ENCODE measurements at regions not wholly inside any gene's neighbourhood (a gene's known extent, or its start where the extent isn't known, plus 50 kb on each side); places are given as distances from the start of the nearest gene placed in this dataset.

DNA sequence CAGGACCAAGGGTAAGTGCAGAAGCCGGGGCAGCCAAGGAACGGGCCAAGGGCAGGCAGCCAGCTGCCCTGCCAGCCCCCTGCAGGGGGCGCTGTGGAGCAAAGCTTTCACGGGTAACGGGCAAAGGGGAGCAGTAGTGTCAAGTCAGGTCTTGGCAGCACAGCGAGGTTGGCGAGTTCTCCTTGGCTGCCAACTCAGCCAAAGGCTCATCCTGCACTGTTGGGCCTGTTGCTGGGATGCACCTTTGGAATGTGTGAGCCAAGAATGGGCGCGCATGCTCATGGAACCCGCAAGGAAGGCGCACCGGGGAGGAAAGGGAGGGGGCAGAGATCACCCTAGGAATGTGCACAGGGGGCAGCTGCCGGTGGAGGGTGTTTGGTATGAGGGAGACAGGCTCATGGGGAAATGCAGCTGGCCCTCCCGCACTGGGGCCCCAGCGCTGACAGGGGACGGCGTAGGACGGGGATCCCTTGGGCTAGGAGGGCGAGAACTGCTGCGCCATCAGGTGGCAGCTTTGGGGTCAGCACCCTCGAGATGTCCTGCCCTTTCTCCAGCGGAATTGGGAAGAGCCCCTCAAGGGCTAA lies 138.0 kb downstream of the ASCL4 start:
- Histone ChIP-seq H3K79me2 (ENCODE audit: low read length) (no peaks in the 10 kb centered on the region), H4K20me1 (ENCODE audit: insufficient read depth, low read length) (no peaks in the 10 kb centered on the region), H3K27me3 (ENCODE audit: low read depth, low read length) (peaks cover 24% of the 10 kb centered on the region), H3K4me2 (ENCODE audit: low read length) (peak overlapping the region; percentile 76), H3K4me3 (ENCODE audit: low read length) (peak overlapping the region; percentile 77), H3K9ac (ENCODE audit: low read length) (peak overlapping the region; percentile 50), H2AFZ (ENCODE audit: low read depth, low read length) (peak overlapping the region; percentile 85), H3K27ac (ENCODE audit: low read length) (no peak overlapping the region), H3K36me3 (replicated peaks; ENCODE audit: low read depth, low read length) (no peaks in the 10 kb centered on the region), H3K9me3 (ENCODE audit: insufficient read depth, low read length) (no peaks in the 10 kb centered on the region), H3K4me1 (ENCODE audit: low read length) (no peaks in the 10 kb centered on the region)
- no peak for TF ChIP-seq EZH2phosphoT487 (IDR thresholded peaks at IDR 0.05; ENCODE audit: low read depth)
- TF ChIP-seq, protein P1, sequence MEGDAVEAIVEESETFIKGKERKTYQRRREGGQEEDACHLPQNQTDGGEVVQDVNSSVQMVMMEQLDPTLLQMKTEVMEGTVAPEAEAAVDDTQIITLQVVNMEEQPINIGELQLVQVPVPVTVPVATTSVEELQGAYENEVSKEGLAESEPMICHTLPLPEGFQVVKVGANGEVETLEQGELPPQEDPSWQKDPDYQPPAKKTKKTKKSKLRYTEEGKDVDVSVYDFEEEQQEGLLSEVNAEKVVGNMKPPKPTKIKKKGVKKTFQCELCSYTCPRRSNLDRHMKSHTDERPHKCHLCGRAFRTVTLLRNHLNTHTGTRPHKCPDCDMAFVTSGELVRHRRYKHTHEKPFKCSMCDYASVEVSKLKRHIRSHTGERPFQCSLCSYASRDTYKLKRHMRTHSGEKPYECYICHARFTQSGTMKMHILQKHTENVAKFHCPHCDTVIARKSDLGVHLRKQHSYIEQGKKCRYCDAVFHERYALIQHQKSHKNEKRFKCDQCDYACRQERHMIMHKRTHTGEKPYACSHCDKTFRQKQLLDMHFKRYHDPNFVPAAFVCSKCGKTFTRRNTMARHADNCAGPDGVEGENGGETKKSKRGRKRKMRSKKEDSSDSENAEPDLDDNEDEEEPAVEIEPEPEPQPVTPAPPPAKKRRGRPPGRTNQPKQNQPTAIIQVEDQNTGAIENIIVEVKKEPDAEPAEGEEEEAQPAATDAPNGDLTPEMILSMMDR (IDR thresholded peaks at IDR 0.05; ENCODE audit: low read depth, low read length), result peak; percentile 85

DNA sequence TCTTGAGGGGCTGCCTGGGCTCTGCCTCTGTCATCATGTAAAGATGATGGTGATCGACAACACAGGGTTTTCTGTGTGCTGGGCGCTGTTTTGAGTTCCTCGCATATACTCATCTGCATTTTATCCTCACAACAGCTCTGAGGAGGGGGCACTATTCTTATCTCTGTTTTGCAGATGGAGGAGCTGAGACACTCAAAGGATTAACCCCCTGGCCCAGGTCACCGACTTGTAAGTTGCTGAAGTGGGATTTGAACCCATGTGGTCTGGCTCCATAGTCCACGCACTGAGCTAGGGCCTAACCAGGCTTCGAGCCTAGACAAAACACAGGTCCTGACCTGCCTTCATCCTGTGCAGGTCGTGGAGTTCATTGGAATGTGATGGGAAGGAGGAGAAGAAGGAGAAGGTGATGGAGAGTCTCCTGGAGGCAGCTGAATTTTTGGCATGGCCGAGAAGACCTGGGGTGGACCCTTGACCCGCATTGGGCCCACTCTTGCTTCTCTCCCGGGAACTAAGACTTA lies 140.0 kb downstream of the ASCL4 start:
- no peaks in the 10 kb centered on the region for H3K9me3 ChIP-seq (ENCODE audit: insufficient read depth, low read length)
- no peak overlapping the region for H2AFZ ChIP-seq (ENCODE audit: low read depth, low read length)
- H3K36me3 ChIP-seq (replicated peaks; ENCODE audit: low read depth, low read length), result no peaks in the 10 kb centered on the region
- TF ChIP-seq EZH2phosphoT487 (IDR thresholded peaks at IDR 0.05; ENCODE audit: low read depth), result no peak
- H3K79me2 ChIP-seq (ENCODE audit: low read length), result no peaks in the 10 kb centered on the region
- no peak overlapping the region for H3K4me3 ChIP-seq (ENCODE audit: low read length)
- H3K4me2 ChIP-seq (ENCODE audit: low read length), result no peak overlapping the region
- no peak overlapping the region for H3K9ac ChIP-seq (ENCODE audit: low read length)
- no peaks in the 10 kb centered on the region for H4K20me1 ChIP-seq (ENCODE audit: insufficient read depth, low read length)
- peaks cover 18% of the 10 kb centered on the region for H3K27me3 ChIP-seq (ENCODE audit: low read depth, low read length)
- no peak overlapping the region for H3K27ac ChIP-seq (ENCODE audit: low read length)
- H3K4me1 ChIP-seq (ENCODE audit: low read length), result no peaks in the 10 kb centered on the region

DNA sequence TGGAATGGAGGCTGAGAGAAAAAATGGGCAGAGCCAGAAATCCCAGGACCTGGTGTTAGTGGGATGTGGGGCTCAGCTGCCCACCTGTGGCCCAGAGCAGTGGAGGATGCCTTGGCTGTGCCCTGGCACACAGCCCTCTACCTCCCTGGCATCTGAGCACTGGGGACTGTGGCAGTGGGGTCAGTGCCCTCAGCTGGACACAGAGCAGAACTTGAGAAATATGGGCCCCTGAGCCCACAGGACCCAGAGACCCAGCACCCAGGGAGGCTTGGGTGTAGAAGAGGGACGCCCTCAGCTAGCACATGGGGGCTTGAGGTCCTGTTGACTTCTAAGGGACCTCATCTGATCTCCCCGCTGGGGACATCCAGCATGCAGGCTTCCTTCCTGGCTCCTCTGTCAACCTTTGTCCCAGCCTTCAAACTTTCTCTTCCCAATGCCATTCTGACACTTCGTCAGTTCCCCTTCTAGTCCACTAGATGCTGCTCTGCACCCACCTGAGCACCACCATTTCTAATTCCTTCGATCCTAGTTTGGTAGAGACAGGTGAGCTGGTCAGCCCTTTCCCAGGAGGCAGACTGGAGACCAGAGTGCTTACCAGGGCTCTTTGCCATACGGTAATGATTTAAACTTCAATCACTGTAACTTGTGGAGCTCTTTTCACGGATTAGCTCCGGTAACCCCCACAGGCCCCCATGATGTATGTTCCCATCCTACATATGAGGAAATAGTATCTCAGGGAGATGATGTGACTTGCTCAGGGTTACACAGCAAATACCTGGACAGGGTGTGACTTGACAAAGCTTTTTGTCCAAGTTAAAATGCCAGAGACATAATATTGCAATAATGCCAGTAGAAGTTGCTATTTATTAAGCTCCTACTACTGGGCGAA lies 143.7 kb downstream of the ASCL4 start:
- Histone ChIP-seq H4K20me1 (ENCODE audit: insufficient read depth, low read length) (no peaks in the 10 kb centered on the region), H3K27ac (ENCODE audit: low read length) (no peak overlapping the region), H3K9ac (ENCODE audit: low read length) (no peak overlapping the region), H3K9me3 (ENCODE audit: insufficient read depth, low read length) (no peaks in the 10 kb centered on the region), H3K4me1 (ENCODE audit: low read length) (no peaks in the 10 kb centered on the region), H2AFZ (ENCODE audit: low read depth, low read length) (no peak overlapping the region), H3K4me3 (ENCODE audit: low read length) (no peak overlapping the region), H3K27me3 (ENCODE audit: low read depth, low read length) (peaks cover 31% of the 10 kb centered on the region), H3K4me2 (ENCODE audit: low read length) (peak overlapping the region; percentile 37), H3K36me3 (replicated peaks; ENCODE audit: low read depth, low read length) (no peaks in the 10 kb centered on the region), H3K79me2 (ENCODE audit: low read length) (no peaks in the 10 kb centered on the region)
- TF ChIP-seq, protein P1 (IDR thresholded peaks at IDR 0.05; ENCODE audit: low read depth, low read length), result peak; percentile 71
- TF ChIP-seq EZH2phosphoT487 (IDR thresholded peaks at IDR 0.05; ENCODE audit: low read depth), result no peak

GRCh38 chr12:107921062-107921461 lies 146.6 kb downstream of the ASCL4 start:
- Histone ChIP-seq H4K20me1 (ENCODE audit: insufficient read depth, low read length) (no peaks in the 10 kb centered on the region), H3K4me1 (ENCODE audit: low read length) (no peaks in the 10 kb centered on the region), H3K27ac (ENCODE audit: low read length) (no peak overlapping the region), H3K9ac (ENCODE audit: low read length) (no peak overlapping the region), H3K4me2 (ENCODE audit: low read length) (no peak overlapping the region), H3K79me2 (ENCODE audit: low read length) (no peaks in the 10 kb centered on the region), H3K9me3 (ENCODE audit: insufficient read depth, low read length) (no peaks in the 10 kb centered on the region), H3K4me3 (ENCODE audit: low read length) (no peak overlapping the region), H2AFZ (ENCODE audit: low read depth, low read length) (no peak overlapping the region), H3K36me3 (replicated peaks; ENCODE audit: low read depth, low read length) (no peaks in the 10 kb centered on the region), H3K27me3 (ENCODE audit: low read depth, low read length) (peaks cover 32% of the 10 kb centered on the region)
- TF ChIP-seq, protein P1 (IDR thresholded peaks at IDR 0.05; ENCODE audit: low read depth, low read length), result no peak
- no peak for TF ChIP-seq EZH2phosphoT487 (IDR thresholded peaks at IDR 0.05; ENCODE audit: low read depth)
